NCI-H1092 (cell line): ENCODE measurements at regions not wholly inside any gene's neighbourhood (a gene's known extent, or its start where the extent isn't known, plus 50 kb on each side); places are given as distances from the start of the nearest gene placed in this dataset.
"Not testable (repeated sequence)": the region's sequence is repeated elsewhere in the genome, so short reads cannot be mapped to it uniquely, and the experiment has no call there.

Experiments used
- DNase-seq: peaks from one replicate; lab custom pipeline; 2025; lab: John Stamatoyannopoulos, UW

DNA sequence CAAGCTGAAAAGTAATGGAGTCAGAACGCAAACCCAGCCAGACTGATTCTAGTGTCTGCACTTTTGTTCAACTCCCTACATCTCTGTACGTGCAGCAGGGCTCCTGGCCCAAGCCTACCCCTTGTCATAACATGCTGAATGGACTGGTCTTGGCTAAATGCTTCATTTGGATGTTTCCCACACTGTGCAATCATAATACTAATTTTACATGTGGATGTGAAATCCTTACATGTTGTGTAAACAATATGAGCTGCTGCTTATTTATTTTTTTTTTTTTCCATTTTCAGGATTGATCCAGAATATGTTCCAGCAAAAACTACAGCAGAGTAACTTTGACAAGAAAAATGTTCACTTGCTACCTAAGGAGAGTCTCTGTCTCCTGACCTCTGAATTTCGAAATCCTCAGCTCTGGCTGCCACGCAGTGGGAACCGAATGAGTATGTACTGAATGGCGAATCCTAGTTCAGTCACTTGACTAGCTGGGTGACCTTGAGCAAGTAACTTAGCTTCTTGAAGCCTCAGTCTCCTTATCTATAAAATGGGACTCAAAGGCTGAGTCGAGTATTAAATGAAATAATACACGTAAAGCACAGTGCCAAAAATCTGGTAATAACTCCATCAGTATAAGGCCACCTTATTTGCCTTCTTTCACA, 133.4 kb downstream of the EHF start:
- DNase-seq = no peak

DNA sequence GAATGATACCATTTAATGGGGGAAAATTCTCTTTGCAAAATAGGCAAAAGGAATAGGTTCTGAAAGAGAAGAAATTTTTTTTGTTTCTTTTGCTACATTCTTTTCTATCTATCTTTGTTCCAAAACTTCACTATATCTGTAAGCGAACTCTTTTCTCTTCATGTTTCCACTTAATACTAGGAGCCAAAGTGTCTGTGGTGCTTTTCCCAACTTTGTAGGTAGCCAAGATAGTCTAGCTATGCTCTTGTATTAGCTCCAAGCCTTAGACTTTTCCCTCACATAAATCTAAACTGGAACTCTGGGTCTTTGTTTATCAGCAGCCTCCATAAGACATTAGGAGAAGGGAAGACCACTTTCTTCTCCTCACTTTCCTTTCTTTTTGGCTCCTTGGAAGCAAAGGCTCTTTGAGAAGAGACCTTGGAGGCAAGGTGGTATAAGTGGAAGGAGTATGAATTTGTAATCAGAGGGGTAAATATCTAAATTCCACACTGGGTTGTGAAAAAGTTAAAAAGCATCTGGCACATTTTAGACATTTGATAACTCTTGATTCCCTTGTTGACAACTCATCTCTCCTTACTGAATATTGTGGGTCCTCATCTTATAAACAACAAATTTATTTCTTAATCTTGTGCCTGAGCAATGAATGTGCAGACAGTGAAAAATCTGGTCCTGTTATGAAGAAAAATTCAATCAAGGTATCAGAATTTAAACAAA, 130.0 kb downstream of the EHF start:
- no peak for DNase-seq

DNA sequence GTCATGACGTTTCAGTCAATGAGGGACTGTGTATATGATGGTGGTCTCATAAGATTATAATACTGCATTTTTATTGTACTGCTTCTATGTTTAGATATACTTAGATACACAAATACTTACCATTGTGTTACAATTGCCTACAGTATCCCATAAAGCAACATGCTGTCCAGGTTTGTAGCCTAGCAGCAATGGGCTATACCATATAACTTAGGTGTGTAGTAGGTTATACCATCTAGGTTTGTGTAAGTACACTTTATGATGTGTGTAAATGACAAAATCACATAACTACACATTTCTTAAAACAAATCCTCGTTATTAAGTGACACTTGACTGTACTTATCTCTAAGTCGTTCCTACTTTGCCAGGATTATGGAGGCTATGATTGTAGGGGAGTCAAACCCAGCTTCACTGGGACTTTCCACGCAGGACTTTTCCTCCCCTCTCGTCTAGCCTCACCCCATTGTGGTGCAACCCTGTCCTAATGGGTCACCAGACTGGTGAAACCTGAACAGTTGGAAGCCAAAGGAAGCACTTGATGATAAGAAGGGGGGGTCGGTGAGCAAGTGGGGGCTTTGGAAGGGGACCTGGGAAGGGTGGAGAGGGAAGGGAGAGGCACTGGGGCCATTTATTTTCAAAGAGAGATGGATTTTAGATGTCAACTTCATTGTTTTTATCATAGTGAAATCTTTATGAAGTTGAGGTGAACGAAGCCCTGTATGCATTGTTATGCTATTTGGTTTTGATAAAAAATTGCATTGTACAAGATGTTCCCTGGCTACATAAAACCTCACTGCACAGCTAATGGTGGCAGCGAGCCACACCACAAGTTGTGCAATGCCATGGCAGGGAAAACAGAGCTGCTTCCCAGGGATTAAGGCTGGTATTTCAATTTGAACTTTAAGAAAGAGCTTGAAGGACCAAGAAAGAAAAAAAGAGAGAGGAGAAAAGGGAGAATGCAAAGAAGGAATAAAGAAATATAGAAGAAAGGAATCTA, 129.1 kb downstream of the EHF start:
- DNase-seq = no peak

DNA sequence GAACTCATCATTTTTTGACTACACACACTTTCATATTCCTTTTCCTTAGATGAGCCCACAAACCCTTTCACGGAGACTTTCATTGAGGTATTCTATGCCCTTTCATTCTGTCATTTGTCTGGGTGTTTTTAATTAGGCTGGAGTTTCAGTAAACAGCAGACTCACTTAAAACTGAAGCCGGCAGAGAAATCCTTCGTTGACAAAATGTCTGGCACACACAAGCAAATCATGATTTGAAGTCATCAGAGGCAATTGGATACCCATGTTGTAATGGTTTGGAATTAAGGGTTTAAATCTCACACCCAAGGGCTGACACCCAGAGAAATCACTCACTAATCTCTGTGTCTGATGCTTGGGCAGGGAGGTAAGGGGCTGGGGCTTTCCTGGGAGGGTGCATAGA, 127.1 kb downstream of the EHF start:
- no peak for DNase-seq

DNA sequence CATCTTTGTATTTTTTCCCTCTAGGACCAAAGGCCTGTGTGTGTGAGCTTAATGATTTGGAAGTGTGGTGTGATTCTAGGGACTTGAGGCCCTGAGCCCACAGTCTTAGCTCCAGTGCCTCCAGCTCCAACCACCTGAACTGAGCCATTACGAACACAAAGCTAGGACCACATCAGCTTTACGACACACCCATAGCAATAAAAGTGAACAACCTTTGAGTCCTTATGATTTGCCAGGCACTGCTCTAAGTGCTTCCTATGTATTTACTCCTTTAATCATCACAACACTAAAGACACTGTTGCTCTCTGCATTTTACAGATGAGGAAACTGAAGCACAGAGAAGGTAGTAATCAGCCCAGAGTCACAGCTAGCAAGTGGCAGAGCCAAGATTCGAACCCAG, 126.4 kb downstream of the EHF start:
- no peak for DNase-seq

DNA sequence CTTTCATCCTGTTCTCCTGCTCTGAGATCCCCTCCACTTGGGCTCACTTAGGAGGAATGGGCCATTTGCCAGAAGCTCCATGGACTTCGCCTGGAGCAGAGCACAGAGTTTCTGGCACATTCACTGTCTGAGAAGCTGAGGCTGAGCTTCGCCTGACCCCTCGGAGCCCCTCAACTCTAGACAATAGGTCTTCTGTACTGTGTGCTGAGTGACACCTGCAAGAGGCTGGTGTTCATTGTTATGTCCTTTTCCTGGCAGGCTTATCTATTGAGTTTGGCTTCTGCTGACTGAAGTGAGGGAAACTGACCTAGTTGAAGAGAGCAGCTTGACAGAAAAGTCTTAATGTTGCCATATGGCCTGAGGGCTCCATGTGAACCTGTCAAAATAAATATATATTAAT, 124.3 kb downstream of the EHF start:
- peak; percentile 30 for DNase-seq

DNA sequence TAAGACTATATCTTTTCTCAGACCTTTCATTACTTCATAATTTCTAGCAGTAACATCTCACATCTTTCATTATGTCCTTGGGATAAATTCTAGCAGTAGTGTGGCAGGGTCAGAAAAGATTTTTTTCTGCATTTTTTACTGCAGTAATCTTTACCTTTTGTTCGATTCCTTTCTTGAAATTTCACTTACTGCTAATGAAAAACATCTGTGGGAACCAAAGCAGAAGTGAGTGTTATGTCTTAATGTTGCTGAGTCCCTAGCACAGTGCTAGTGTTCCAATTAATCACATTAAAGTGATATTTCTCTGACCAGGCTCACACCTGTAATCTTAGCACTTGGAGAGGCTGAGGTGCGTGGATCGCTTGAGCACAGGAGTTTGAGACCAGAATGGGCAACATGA, 123.6 kb downstream of the EHF start:
- no peak for DNase-seq

DNA sequence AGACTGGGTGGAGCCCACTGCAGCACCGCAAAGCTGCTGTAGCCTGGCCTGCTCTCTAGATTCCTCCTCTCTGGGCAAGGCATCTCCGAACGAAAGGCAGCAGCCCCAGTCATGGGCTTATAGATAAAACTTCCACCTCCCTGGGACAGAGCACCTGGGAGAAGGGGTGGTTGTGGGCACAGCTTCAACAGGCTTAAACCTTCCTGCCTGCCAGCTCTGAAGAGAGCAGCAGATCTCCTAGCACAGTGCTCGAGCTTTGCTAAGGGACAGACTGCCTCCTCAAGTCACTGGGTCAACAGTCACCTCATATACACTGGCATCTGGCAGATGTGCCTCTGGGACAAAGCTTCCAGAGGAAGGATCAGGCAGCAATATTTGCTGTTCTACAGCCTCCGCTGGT, 117.3 kb downstream of the EHF start:
- DNase-seq = no peak

DNA sequence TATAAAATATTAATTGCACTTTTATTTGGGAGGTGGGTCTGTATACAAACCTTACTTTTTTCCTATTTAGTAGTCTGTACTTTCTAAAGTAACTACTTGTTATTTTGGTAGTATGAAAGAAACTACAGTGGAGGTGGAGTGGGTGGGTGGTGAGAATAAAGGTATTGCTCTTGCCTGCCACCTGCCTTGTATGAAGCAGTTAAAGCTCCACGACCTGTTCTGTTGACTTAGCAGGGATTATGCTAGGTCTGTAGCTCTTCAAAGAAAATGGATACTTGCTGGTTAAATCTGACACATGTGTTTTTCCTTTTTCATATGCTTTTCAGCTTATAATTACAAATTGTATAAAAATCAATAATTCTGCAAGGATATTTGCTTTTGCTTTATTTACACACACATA, 111.9 kb downstream of the EHF start:
- DNase-seq = peak; percentile 16

DNA sequence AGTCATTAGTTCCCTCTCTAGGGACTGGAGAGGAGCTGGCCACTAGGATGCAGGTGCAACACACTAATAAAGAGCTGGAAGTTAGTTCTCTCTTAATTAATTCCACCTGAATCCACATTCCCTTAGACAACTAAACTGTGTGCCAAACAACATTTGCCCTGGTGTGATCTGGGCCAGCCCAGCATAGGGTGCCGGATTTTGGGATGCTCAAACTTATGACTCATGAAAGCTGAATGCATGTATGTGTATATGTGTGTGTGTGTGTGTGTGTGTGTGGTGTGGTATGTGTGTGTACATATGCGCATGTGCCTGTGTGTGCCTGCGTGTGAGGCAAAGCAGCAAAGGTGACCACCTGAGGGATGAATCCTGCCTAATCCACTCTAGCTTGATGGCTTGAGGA, 110.7 kb downstream of the EHF start:
- DNase-seq = no peak

DNA sequence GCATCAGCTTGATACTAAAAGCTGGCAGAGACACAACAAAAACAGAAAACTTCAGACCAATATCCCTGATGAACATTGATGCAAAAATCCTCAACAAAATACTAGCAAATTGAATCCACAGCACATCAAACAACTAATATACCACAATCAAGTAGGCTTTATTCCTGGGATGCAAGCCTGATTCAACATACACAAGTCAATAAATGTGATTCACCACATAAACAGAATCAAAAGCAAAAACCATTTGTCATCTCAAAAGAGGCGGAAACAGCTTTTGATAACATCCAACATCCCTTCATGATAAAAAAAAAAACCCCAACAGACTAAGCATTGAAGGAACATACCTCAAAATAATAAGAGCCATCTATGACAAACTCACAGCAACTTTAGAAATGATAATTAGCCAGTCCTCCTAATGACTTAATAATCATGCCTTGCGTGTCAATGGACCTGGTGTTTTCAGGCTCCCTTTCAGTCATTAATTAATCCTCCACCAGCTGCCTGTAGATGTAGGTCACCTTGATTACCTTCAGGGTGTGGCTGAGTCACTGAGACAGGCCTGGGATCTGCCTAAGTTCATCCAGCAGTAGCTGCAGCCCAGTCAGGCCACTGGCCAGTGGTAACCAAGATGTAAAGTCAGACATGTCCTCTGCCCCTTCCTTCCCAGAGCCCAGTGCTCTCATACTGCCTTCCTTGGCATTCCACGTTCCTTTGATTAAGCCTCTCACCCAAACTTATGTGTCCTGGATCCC, 109.8 kb downstream of the EHF start:
- DNase-seq = no peak

DNA sequence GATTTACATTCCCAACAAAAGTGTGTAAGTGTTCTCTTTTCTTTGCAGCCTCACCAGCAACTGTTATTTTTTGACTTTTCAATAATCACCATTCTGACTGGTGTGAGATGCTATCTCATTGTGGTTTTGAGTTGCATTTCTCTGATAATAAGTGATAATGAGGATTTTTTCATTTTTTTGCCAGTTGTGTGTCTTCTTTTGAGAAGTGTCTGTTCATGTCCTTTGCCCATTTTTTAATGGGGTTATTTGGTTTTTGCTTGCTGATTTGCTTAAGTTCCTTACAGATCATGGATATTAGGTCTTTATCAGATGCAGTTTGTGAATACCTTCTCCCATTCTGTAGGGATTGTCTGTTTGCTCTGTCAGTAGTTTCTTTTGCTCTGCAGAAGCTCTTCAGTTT, 107.7 kb downstream of the EHF start:
- no peak for DNase-seq

DNA sequence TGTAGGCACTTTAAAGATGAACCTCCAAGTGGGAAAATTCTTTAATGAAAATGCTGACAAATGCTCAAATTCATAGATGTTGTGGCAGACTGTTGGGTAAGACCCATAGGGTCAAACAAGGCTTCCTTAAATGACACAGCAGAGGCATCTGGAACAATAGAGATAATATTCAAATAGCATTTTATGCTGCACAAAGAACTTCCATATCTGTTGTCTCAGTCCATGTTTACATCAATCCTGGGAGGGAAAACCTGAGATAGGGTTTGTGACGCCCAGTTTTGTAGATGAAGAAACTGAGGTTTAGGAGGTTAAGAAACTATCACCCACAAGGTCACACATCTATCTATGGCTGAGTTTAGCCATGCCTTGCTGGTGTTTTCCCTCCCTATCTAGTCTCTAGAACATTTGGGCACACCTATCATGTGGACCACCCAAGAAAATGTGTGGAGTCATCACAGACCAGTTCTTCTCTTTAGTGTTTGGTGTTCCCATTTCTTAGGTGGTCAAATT, 106.4 kb downstream of the EHF start:
- no peak for DNase-seq

DNA sequence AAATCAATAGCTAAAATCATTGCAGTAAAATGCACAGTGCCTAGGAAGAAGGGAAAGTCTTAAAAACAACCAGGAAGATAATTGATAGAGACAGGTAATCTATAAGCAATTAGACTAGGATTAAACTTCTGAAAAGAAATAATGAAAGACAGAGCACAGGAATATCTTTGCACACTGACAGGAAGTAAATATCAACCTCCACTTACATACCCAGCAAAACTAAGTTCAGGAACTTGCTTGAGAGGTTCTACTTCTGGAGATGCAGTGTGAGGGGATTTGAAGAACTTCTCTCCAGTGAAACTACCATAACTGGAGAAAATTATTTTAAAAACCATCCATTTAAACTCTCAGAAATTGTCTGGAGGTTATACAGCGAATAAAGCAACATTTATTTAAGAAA, 104.1 kb downstream of the EHF start:
- DNase-seq = no peak

DNA sequence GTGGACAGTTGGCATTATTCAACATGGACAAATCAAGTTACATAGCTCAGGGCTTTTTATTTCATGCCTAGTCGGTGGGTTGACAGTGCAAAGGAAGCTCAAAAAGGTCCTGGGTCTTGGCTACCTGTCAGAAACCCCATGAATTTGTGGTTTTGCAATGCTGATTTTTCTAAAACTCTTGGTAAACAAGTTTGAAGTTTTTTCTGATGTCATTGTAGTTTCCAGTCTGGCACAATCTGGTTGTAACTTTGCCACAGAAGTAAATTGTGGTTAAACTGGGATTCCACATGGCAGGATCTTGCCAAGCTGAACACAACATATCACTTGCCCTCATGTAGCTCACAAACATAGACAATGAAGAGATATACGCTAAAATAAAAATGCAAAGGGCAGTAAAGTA, 100.8 kb downstream of the EHF start:
- no peak for DNase-seq

DNA sequence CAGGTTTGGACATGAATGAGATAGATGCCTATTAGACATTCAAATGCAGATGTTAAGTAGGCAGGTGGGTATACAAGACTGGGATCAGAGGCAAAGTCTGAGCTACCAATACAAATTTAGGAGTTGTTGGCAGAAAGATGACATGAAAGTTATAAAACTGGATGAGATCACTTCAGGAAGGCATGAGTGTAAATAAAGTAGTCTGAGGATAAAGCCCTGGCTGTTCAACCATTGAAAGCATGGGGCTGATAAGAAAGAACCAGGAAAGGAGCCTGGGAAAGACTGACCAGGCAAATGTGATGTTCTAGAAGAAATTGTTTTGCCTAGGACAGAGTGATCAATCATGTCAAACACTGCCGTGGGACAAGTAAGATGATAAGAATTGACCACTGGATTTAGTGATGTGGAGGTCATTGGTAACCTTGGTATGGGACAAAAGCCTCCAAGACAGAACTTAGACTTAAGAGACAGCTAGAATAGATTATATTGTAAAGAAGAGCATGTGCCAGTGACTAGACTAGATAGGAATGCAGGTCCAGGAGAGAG, 98.5 kb downstream of the EHF start:
- DNase-seq = no peak

DNA sequence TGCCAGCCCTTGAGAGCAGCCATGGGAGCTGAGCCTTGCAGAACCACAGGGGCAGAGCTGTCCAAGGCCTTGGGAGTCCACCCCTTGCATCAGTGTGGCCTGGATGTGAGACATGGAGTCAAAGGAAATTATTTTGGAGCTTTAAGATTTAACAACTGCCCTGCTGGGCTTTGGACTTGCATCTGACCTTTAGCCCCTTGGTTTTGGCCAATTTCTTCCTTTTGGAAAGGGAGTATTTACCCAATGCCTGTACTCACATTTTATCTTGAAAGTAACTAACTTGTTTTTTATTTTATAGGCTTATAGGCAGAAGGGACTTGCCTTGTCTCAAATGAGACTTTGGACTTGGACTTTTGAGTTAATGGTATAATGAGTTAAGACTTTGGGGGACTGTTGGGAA, 92.7 kb downstream of the EHF start:
- DNase-seq = not testable (repeated sequence)
